ENCODE measurements at regions not wholly inside any gene's neighbourhood (a gene's known extent, or its start where the extent isn't known, plus 50 kb on each side); places are given as distances from the start of the nearest gene placed in this dataset.

DNA sequence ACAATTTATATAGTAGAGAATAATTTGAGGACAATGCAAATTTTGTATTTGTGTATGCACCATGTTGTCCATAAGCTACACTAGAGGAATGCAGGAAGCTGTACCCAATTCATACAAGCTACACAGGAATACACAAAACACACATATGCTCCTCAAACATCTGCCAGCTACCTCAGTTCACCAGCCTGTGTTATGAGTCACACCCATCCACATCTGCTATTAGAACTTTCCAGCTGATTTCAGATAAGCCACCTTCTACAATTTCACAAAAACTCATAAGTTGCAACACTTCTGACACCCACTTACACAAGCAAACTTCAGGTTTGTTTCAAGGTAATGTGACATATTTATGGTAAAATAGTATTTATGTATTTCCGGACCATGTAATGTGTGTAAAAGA, 438.9 kb downstream of the SATB2 start:
- DNase-seq (ENCODE audit: low spot score), result no peak
- ChIA-PET CTCF (no interaction called here), POLR2A (ENCODE audit: low non-redundant PET) (no interaction called here)
- TF ChIP-seq EZH2 (IDR thresholded peaks at IDR 0.05; ENCODE audit: borderline replicate concordance, low read depth, low read length, poor library complexity, severe bottlenecking), result no peak
- TF ChIP-seq, protein P1, sequence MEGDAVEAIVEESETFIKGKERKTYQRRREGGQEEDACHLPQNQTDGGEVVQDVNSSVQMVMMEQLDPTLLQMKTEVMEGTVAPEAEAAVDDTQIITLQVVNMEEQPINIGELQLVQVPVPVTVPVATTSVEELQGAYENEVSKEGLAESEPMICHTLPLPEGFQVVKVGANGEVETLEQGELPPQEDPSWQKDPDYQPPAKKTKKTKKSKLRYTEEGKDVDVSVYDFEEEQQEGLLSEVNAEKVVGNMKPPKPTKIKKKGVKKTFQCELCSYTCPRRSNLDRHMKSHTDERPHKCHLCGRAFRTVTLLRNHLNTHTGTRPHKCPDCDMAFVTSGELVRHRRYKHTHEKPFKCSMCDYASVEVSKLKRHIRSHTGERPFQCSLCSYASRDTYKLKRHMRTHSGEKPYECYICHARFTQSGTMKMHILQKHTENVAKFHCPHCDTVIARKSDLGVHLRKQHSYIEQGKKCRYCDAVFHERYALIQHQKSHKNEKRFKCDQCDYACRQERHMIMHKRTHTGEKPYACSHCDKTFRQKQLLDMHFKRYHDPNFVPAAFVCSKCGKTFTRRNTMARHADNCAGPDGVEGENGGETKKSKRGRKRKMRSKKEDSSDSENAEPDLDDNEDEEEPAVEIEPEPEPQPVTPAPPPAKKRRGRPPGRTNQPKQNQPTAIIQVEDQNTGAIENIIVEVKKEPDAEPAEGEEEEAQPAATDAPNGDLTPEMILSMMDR (conservative IDR thresholded peaks at IDR 0.05; ENCODE audit: low read depth, low read length), result no peak
- no peaks in the 10 kb centered on the region for H3K4me1 ChIP-seq (ENCODE audit: insufficient read depth, low read length, poor library complexity, severe bottlenecking)
- H3K27me3 ChIP-seq (replicated peaks; ENCODE audit: insufficient read depth, low read depth, low read length, poor library complexity), result no peaks in the 10 kb centered on the region
- no peaks in the 10 kb centered on the region for H3K9me3 ChIP-seq (ENCODE audit: low read depth, low read length, poor library complexity, severe bottlenecking)
- no peak overlapping the region for H3K27ac ChIP-seq (ENCODE audit: low read depth, low read length, poor library complexity, severe bottlenecking)
- intact Hi-C loops (cut with micrococcal nuclease; ENCODE audit: unreplicated experiment), result no loop called here
- no peaks in the 10 kb centered on the region for H3K36me3 ChIP-seq (ENCODE audit: insufficient read depth, low read length, poor library complexity, severe bottlenecking)
- no peak overlapping the region for H3K4me3 ChIP-seq (ENCODE audit: low read depth, low read length, poor library complexity, severe bottlenecking)
- no TSS peak for BruUV-seq (replicated peaks)

DNA sequence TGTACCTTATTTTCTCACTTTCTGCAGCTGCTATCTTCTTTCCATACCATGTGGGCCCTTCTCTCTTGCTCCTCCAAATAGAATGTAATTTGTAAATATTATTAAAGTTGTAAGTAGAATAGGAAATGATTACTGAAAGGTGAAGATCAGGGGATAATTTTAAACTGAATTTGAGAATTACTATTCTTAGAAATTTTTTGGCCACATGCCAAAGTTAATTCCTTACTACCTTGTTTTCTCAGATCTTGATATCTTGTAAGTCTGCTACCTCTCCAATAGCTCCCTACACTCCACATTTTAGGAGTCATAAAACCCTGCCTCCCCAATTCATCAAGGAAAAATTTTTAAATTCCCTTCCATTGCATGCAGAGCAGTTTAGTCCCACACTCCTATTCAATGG, 442.7 kb downstream of the SATB2 start:
- POLR2A ChIA-PET (ENCODE audit: low non-redundant PET), result no interaction called here
- H3K9me3 ChIP-seq (ENCODE audit: low read depth, low read length, poor library complexity, severe bottlenecking), result no peaks in the 10 kb centered on the region
- intact Hi-C loops (cut with micrococcal nuclease; ENCODE audit: unreplicated experiment), result no loop called here
- TF ChIP-seq EZH2 (IDR thresholded peaks at IDR 0.05; ENCODE audit: borderline replicate concordance, low read depth, low read length, poor library complexity, severe bottlenecking), result no peak
- TF ChIP-seq, protein P1 (conservative IDR thresholded peaks at IDR 0.05; ENCODE audit: low read depth, low read length), result no peak
- CTCF ChIA-PET, result no interaction called here
- no peak for DNase-seq (ENCODE audit: low spot score)
- H3K27me3 ChIP-seq (replicated peaks; ENCODE audit: insufficient read depth, low read depth, low read length, poor library complexity), result no peaks in the 10 kb centered on the region
- no peaks in the 10 kb centered on the region for H3K36me3 ChIP-seq (ENCODE audit: insufficient read depth, low read length, poor library complexity, severe bottlenecking)
- H3K4me1 ChIP-seq (ENCODE audit: insufficient read depth, low read length, poor library complexity, severe bottlenecking), result no peaks in the 10 kb centered on the region
- no peak overlapping the region for H3K27ac ChIP-seq (ENCODE audit: low read depth, low read length, poor library complexity, severe bottlenecking)
- BruUV-seq (replicated peaks), result no TSS peak
- H3K4me3 ChIP-seq (ENCODE audit: low read depth, low read length, poor library complexity, severe bottlenecking), result no peak overlapping the region

DNA sequence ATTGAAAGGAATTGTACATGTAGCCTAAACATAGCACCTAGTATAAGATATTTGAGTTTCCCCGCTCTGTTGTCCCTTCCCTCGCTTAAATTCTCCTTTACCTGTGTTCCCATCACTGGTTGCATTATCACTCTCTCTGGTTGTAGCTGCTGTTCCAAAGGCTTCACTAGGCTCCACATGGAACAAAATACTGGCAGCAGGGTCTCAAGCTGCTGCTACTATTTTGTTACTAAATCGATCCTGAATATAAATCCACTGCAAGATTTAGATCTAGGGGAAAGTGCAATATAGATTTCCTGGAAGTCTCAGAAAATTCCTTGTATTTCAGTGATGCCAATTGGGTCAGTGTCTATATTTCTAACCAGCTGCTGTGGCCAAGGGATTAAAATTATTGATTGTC, 443.5 kb downstream of the SATB2 start:
- DNase-seq (ENCODE audit: low spot score), result no peak
- Histone ChIP-seq H3K36me3 (ENCODE audit: insufficient read depth, low read length, poor library complexity, severe bottlenecking) (no peaks in the 10 kb centered on the region), H3K27me3 (replicated peaks; ENCODE audit: insufficient read depth, low read depth, low read length, poor library complexity) (no peaks in the 10 kb centered on the region), H3K4me3 (ENCODE audit: low read depth, low read length, poor library complexity, severe bottlenecking) (no peak overlapping the region), H3K9me3 (ENCODE audit: low read depth, low read length, poor library complexity, severe bottlenecking) (no peaks in the 10 kb centered on the region), H3K27ac (ENCODE audit: low read depth, low read length, poor library complexity, severe bottlenecking) (no peak overlapping the region), H3K4me1 (ENCODE audit: insufficient read depth, low read length, poor library complexity, severe bottlenecking) (no peaks in the 10 kb centered on the region)
- ChIA-PET POLR2A (ENCODE audit: low non-redundant PET) (no interaction called here), CTCF (no interaction called here)
- TF ChIP-seq EZH2 (IDR thresholded peaks at IDR 0.05; ENCODE audit: borderline replicate concordance, low read depth, low read length, poor library complexity, severe bottlenecking), result no peak
- TF ChIP-seq, protein P1 (conservative IDR thresholded peaks at IDR 0.05; ENCODE audit: low read depth, low read length), result no peak
- intact Hi-C loops (cut with micrococcal nuclease; ENCODE audit: unreplicated experiment), result no loop called here
- no TSS peak for BruUV-seq (replicated peaks)

Data from A673 (cell line).